Choroid plexus epithelial cell (primary cell): ENCODE measurements at regions not wholly inside any gene's neighbourhood (a gene's known extent, or its start where the extent isn't known, plus 50 kb on each side); places are given as distances from the start of the nearest gene placed in this dataset.
A peak's percentile ranks its signal among the peaks of the same experiment; 100 is the strongest.

Experiments
- DNase-seq: peaks from one replicate; pipeline ENCODE4 v3.0.0-alpha.2; 2010; ENCODE audit warnings: low read depth
- H3K4me3 ChIP-seq: 2 replicates; pipeline ENCODE4 v1.5.1; 2011; ENCODE audit warnings: low read depth, mild to moderate bottlenecking, control low read depth, low read length, moderate library complexity
- CTCF ChIP-seq: conservative IDR thresholded peaks from 2 replicates; pipeline ENCODE4 v1.5.1; 2011; ENCODE audit warnings: low read depth, mild to moderate bottlenecking, control low read depth, inconsistent platforms, low read length, moderate library complexity

GRCh38 chr2:107323946-107324565 lies 438.1 kb upstream of the ST6GAL2 start:
- TF ChIP-seq CTCF: no peak
- H3K4me3 ChIP-seq: no peak overlapping the region
- DNase-seq: no peak

- H3K4me3 ChIP-seq: no peak overlapping the region
- TF ChIP-seq CTCF: no peak
- DNase-seq: peak; percentile 70
These were observed 440.2 kb upstream of the ST6GAL2 start for GRCh38 chr2:107325981-107326786.

- no peak for TF ChIP-seq CTCF
- DNase-seq: no peak
- no peak overlapping the region for H3K4me3 ChIP-seq
These were observed 448.3 kb upstream of the ST6GAL2 start for GRCh38 chr2:107334306-107334705.

- no peak for TF ChIP-seq CTCF
- no peak overlapping the region for H3K4me3 ChIP-seq
- DNase-seq: peak; percentile 11
These were observed 450.6 kb upstream of the ST6GAL2 start for GRCh38 chr2:107336526-107336925.

GRCh38 chr2:107337209-107337898 lies 451.4 kb upstream of the ST6GAL2 start:
- DNase-seq: peak; percentile 36
- no peak overlapping the region for H3K4me3 ChIP-seq
- TF ChIP-seq CTCF: no peak

- TF ChIP-seq CTCF: no peak
- H3K4me3 ChIP-seq: no peak overlapping the region
- DNase-seq: no peak
These were observed 452.1 kb upstream of the ST6GAL2 start for GRCh38 chr2:107338059-107338458.

DNA sequence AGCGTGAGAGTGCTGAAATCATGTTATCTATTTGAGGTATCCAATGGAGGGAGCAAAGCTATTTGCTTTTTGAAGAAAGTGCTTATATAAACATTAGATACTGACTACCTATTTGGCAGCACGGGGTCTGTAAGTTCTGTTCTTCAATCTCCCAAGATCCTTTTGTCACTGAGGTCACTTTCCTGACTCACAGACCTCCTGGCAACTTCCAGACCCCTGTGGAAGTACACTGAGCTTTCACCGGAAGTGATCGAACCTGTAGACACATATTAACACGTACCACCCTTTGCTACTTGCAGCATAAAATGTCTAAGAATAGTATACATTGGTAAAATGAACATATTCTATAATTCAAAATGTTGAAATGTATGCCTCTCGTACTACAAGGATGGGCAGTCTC lies 452.6 kb upstream of the ST6GAL2 start:
- H3K4me3 ChIP-seq: no peak overlapping the region
- TF ChIP-seq CTCF: no peak
- DNase-seq: no peak
